ENCODE measurements at regions not wholly inside any gene's neighbourhood (a gene's known extent, or its start where the extent isn't known, plus 50 kb on each side); places are given as distances from the start of the nearest gene placed in this dataset.

- Histone ChIP-seq H3K9me2 (replicated peaks; ENCODE audit: low read length) (no peaks in the 10 kb centered on the region), H3K79me2 (ENCODE audit: low read length) (no peaks in the 10 kb centered on the region), H3K4me3 (ENCODE audit: low read length) (no peak overlapping the region), H3K27ac (ENCODE audit: low read length) (no peak overlapping the region), H3F3A (ENCODE audit: low read length, unreplicated experiment) (peaks cover 5% of the 10 kb centered on the region), H4K20me1 (ENCODE audit: low read length) (no peaks in the 10 kb centered on the region), H3K4me2 (ENCODE audit: low read length) (no peak overlapping the region), H3K36me3 (ENCODE audit: low read depth, low read length) (no peaks in the 10 kb centered on the region), H3K9ac (ENCODE audit: low read length) (no peak overlapping the region), H3K9me3 (ENCODE audit: low read length) (no peaks in the 10 kb centered on the region), H3K4me1 (ENCODE audit: insufficient read depth, low read length) (peaks cover 39% of the 10 kb centered on the region), H3K27me3 (ENCODE audit: low read length) (no peaks in the 10 kb centered on the region), H2AFZ (ENCODE audit: low read length) (no peak overlapping the region)
- TF ChIP-seq EZH2phosphoT487 (IDR thresholded peaks at IDR 0.05; ENCODE audit: borderline replicate concordance, low read length) (no peak), EZH2 (IDR thresholded peaks at IDR 0.05; ENCODE audit: low read length, unreplicated experiment) (no peak)
- TF ChIP-seq, protein P1, sequence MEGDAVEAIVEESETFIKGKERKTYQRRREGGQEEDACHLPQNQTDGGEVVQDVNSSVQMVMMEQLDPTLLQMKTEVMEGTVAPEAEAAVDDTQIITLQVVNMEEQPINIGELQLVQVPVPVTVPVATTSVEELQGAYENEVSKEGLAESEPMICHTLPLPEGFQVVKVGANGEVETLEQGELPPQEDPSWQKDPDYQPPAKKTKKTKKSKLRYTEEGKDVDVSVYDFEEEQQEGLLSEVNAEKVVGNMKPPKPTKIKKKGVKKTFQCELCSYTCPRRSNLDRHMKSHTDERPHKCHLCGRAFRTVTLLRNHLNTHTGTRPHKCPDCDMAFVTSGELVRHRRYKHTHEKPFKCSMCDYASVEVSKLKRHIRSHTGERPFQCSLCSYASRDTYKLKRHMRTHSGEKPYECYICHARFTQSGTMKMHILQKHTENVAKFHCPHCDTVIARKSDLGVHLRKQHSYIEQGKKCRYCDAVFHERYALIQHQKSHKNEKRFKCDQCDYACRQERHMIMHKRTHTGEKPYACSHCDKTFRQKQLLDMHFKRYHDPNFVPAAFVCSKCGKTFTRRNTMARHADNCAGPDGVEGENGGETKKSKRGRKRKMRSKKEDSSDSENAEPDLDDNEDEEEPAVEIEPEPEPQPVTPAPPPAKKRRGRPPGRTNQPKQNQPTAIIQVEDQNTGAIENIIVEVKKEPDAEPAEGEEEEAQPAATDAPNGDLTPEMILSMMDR (conservative IDR thresholded peaks at IDR 0.05; ENCODE audit: low read depth, low read length) = no peak
- DNase-seq = no peak
- CTCF ChIA-PET = no interaction called here
- ATAC-seq = no peak
- intact Hi-C loops (cut with micrococcal nuclease) = no loop called here
- POLR2A ChIA-PET (ENCODE audit: unreplicated experiment) = no interaction called here
- no TSS peak for BruUV-seq (replicated peaks)
Measured at GRCh38 chr5:110903966-110904365, 165.2 kb downstream of the SLC25A46 start.

DNA sequence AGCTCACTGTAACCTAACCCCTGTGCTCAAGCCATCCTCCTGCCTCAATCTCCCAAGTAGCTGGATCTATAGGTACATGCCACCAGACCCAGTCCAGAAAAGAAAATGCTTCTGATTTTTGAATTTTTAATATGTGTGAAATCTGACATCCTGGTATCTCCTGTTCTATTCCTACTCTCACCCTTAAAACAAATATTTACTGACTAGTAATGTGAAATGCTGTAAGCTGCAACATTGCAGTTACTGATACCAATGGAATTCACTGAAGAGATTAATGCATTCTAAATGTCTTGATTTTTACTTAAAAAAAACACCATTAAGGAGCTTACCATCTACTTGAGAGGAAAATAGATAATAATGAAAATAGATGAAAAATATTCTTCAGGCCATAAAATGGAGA lies 162.7 kb upstream of the TSLP start:
- Histone ChIP-seq H3K36me3 (ENCODE audit: low read depth, low read length) (no peaks in the 10 kb centered on the region), H3K9ac (ENCODE audit: low read length) (no peak overlapping the region), H4K20me1 (ENCODE audit: low read length) (no peaks in the 10 kb centered on the region), H3K9me2 (replicated peaks; ENCODE audit: low read length) (no peaks in the 10 kb centered on the region), H3F3A (ENCODE audit: low read length, unreplicated experiment) (no peaks in the 10 kb centered on the region), H2AFZ (ENCODE audit: low read length) (no peak overlapping the region), H3K4me3 (ENCODE audit: low read length) (no peak overlapping the region), H3K27me3 (ENCODE audit: low read length) (no peaks in the 10 kb centered on the region), H3K79me2 (ENCODE audit: low read length) (no peaks in the 10 kb centered on the region), H3K27ac (ENCODE audit: low read length) (no peak overlapping the region), H3K4me2 (ENCODE audit: low read length) (peak overlapping the region; percentile 24; the same call in 1 of the 2 replicates), H3K4me1 (ENCODE audit: insufficient read depth, low read length) (peaks cover 30% of the 10 kb centered on the region), H3K9me3 (ENCODE audit: low read length) (no peaks in the 10 kb centered on the region)
- DNase-seq (peak; percentile 31), ATAC-seq (peak; percentile 74)
- POLR2A ChIA-PET (ENCODE audit: unreplicated experiment) = interaction anchor here (0.7 kb wide), 2 partner anchors 56 to 140 kb away, joined by 3 read pairs; no protein-coding TSS in a partner anchor
- no TSS peak for BruUV-seq (replicated peaks)
- TF ChIP-seq EZH2phosphoT487 (IDR thresholded peaks at IDR 0.05; ENCODE audit: borderline replicate concordance, low read length) (no peak), EZH2 (IDR thresholded peaks at IDR 0.05; ENCODE audit: low read length, unreplicated experiment) (no peak)
- TF ChIP-seq, protein P1 (conservative IDR thresholded peaks at IDR 0.05; ENCODE audit: low read depth, low read length) = no peak
- intact Hi-C loops (cut with micrococcal nuclease) = no loop called here
- CTCF ChIA-PET = no interaction called here

DNA sequence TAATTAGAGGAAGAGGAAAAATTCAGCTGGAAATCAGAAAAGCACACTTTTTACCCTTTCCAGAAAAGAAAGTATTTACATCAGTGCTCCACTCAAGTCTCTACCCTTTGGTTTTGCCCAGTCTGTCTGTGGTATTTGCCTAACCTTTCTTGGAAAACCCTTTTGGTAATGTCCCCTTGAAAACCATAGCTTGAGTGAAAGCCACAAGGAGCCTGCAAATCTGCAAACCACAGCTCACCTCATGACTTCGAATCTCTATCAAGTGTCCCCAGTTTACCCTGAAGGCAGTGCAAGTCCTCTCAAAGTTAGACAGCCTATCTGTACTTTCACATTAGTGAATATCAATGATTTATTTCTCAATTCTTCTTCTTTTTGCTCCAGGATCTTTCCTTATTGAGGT lies 162.1 kb upstream of the TSLP start:
- Histone ChIP-seq H3K4me2 (ENCODE audit: low read length) (peak overlapping the region; percentile 24; the same call in 1 of the 2 replicates), H3K36me3 (ENCODE audit: low read depth, low read length) (no peaks in the 10 kb centered on the region), H3K79me2 (ENCODE audit: low read length) (no peaks in the 10 kb centered on the region), H4K20me1 (ENCODE audit: low read length) (no peaks in the 10 kb centered on the region), H3K4me3 (ENCODE audit: low read length) (no peak overlapping the region), H3K27ac (ENCODE audit: low read length) (no peak overlapping the region), H3K9me3 (ENCODE audit: low read length) (no peaks in the 10 kb centered on the region), H3F3A (ENCODE audit: low read length, unreplicated experiment) (no peaks in the 10 kb centered on the region), H2AFZ (ENCODE audit: low read length) (peak overlapping the region; percentile 25; the same call in 1 of the 2 replicates), H3K4me1 (ENCODE audit: insufficient read depth, low read length) (peaks cover 30% of the 10 kb centered on the region), H3K9me2 (replicated peaks; ENCODE audit: low read length) (no peaks in the 10 kb centered on the region), H3K27me3 (ENCODE audit: low read length) (no peaks in the 10 kb centered on the region), H3K9ac (ENCODE audit: low read length) (no peak overlapping the region)
- ChIA-PET CTCF (no interaction called here), POLR2A (ENCODE audit: unreplicated experiment) (interaction anchor here (0.7 kb wide), 1 partner anchor 140 kb away, joined by 3 read pairs; no protein-coding TSS in a partner anchor)
- intact Hi-C loops (cut with micrococcal nuclease) = no loop called here
- no TSS peak for BruUV-seq (replicated peaks)
- ATAC-seq (peak; percentile 19; the same call in 1 of the 2 replicates), DNase-seq (peak; percentile 28)
- TF ChIP-seq EZH2phosphoT487 (IDR thresholded peaks at IDR 0.05; ENCODE audit: borderline replicate concordance, low read length) (no peak), EZH2 (IDR thresholded peaks at IDR 0.05; ENCODE audit: low read length, unreplicated experiment) (no peak)
- TF ChIP-seq, protein P1 (conservative IDR thresholded peaks at IDR 0.05; ENCODE audit: low read depth, low read length) = no peak
